ENCODE measurements at regions not wholly inside any gene's neighbourhood (a gene's known extent, or its start where the extent isn't known, plus 50 kb on each side); places are given as distances from the start of the nearest gene placed in this dataset.

GRCh38 chr20:60271597-60271996 lies 313.4 kb downstream of the CDH26 start:
- no peak for TF ChIP-seq CTCF (IDR thresholded peaks at IDR 0.05)
- TF ChIP-seq POLR2A (IDR thresholded peaks at IDR 0.05) = no peak
- Histone ChIP-seq H3K36me3 (no peaks in the 10 kb centered on the region), H3K27me3 (no peaks in the 10 kb centered on the region), H3K4me3 (no peak overlapping the region), H3K27ac (no peak overlapping the region), H3K4me1 (no peaks in the 10 kb centered on the region), H3K9me3 (no peaks in the 10 kb centered on the region)
- no peak for DNase-seq
- intact Hi-C loops (cut with DNase I; ENCODE audit: low total_unique reads) = no loop called here

GRCh38 chr20:60272790-60273189 lies 314.6 kb downstream of the CDH26 start:
- no peaks in the 10 kb centered on the region for H3K27me3 ChIP-seq
- DNase-seq = no peak
- H3K4me1 ChIP-seq = no peaks in the 10 kb centered on the region
- H3K9me3 ChIP-seq = no peaks in the 10 kb centered on the region
- H3K27ac ChIP-seq = no peak overlapping the region
- TF ChIP-seq POLR2A (IDR thresholded peaks at IDR 0.05) = no peak
- no peak for TF ChIP-seq CTCF (IDR thresholded peaks at IDR 0.05)
- no peak overlapping the region for H3K4me3 ChIP-seq
- H3K36me3 ChIP-seq = no peaks in the 10 kb centered on the region
- intact Hi-C loops (cut with DNase I; ENCODE audit: low total_unique reads) = no loop called here

- Histone ChIP-seq H3K4me3 (no peak overlapping the region), H3K4me1 (no peaks in the 10 kb centered on the region), H3K27ac (no peak overlapping the region), H3K9me3 (no peaks in the 10 kb centered on the region), H3K36me3 (no peaks in the 10 kb centered on the region), H3K27me3 (no peaks in the 10 kb centered on the region)
- DNase-seq = no peak
- TF ChIP-seq POLR2A (IDR thresholded peaks at IDR 0.05) = no peak
- TF ChIP-seq CTCF (IDR thresholded peaks at IDR 0.05) = no peak
- intact Hi-C loops (cut with DNase I; ENCODE audit: low total_unique reads) = no loop called here
These were observed 316.5 kb downstream of the CDH26 start for GRCh38 chr20:60274717-60275116.

GRCh38 chr20:60281295-60281694 lies 323.1 kb downstream of the CDH26 start:
- intact Hi-C loops (cut with DNase I; ENCODE audit: low total_unique reads) = no loop called here
- no peak overlapping the region for H3K4me3 ChIP-seq
- H3K36me3 ChIP-seq = no peaks in the 10 kb centered on the region
- DNase-seq = no peak
- H3K27me3 ChIP-seq = no peaks in the 10 kb centered on the region
- no peaks in the 10 kb centered on the region for H3K9me3 ChIP-seq
- TF ChIP-seq CTCF (IDR thresholded peaks at IDR 0.05) (no peak), POLR2A (IDR thresholded peaks at IDR 0.05) (no peak)
- no peak overlapping the region for H3K27ac ChIP-seq
- no peaks in the 10 kb centered on the region for H3K4me1 ChIP-seq

GRCh38 chr20:60283281-60283680 lies 325.1 kb downstream of the CDH26 start:
- Histone ChIP-seq H3K27me3 (no peaks in the 10 kb centered on the region), H3K9me3 (no peaks in the 10 kb centered on the region), H3K27ac (no peak overlapping the region), H3K4me3 (no peak overlapping the region), H3K4me1 (no peaks in the 10 kb centered on the region), H3K36me3 (no peaks in the 10 kb centered on the region)
- no peak for DNase-seq
- TF ChIP-seq CTCF (IDR thresholded peaks at IDR 0.05) = no peak
- intact Hi-C loops (cut with DNase I; ENCODE audit: low total_unique reads) = no loop called here

Measured in uterus (tissue), 3 donors.